ENCODE measurements at regions not wholly inside any gene's neighbourhood (a gene's known extent, or its start where the extent isn't known, plus 50 kb on each side); places are given as distances from the start of the nearest gene placed in this dataset.
A peak's percentile ranks its signal among the peaks of the same experiment; 100 is the strongest.

DNA sequence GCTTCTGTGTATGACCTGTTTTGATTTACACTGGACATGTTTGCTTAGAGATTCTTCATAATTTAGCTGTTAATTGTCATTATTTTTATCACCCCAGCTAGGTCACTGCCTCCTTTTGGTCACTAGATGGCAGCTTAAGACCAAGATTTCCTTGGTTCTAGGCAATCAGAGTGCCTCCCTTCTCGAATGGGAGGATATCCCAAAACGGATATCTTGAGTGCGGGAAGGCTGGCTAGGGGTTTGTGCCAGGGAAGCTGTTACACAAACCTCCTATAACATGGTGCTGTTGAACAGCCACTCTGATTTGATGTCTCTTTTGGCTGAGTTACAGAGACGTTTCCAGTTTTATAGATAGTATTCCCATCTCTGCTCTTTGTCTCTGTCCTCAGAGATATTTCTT lies 283.5 kb downstream of the S1PR1 start:
- TF ChIP-seq CTCF (IDR thresholded peaks at IDR 0.05; ENCODE audit: low read length), result peak; percentile 87
- no peak for TF ChIP-seq EZH2 (IDR thresholded peaks at IDR 0.05; ENCODE audit: borderline replicate concordance, low read length)
